ENCODE measurements at regions not wholly inside any gene's neighbourhood (a gene's known extent, or its start where the extent isn't known, plus 50 kb on each side); places are given as distances from the start of the nearest gene placed in this dataset.
"Not testable (repeated sequence)": the region's sequence is repeated elsewhere in the genome, so short reads cannot be mapped to it uniquely, and the experiment has no call there.

DNA sequence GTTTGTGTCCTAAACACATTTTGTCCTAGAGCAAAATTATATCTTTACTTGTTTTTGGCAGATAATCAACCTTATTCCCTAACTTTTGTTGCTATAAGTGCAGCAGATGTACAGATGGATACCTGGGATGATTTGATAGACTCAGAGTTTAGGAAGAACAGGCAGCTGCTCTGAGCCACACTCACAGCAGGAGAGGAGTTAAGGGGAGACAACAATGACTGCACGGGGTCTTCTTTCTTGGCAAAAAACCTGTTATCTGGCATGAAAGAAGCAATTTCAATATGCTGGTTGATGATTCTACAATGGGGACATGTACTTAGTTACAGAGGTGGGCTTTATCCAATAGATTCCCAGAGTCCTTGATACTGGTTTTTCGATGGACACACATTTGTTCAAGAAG lies 258.9 kb upstream of the PCDH9 start:
- no peak for DNase-seq

- no peak for DNase-seq
These were observed 251.3 kb upstream of the PCDH9 start for GRCh38 chr13:67481445-67481844.

DNA sequence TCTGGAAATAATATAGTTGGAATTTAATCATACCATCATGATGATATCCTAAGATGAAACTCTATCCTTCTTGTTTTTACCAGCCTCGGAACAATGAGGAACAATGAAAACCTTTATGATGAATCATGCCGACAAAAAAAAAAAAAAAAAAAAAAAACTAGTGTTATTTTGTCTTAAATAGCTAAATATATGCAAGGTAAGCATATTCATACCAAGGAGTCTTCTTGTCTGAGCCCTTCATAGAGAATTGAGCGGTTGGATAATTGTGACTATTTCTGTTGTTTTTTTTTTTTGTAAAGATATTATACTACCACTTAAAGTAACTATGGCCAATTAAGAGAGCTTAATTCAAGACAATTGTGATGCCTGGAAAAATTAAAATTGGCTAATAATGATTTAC lies 244.0 kb upstream of the PCDH9 start:
- DNase-seq, result no peak

- no peak for DNase-seq
These were observed 239.5 kb upstream of the PCDH9 start for GRCh38 chr13:67469623-67470022.

- no peak for DNase-seq
These were observed 236.4 kb upstream of the PCDH9 start for GRCh38 chr13:67466569-67466968.

DNA sequence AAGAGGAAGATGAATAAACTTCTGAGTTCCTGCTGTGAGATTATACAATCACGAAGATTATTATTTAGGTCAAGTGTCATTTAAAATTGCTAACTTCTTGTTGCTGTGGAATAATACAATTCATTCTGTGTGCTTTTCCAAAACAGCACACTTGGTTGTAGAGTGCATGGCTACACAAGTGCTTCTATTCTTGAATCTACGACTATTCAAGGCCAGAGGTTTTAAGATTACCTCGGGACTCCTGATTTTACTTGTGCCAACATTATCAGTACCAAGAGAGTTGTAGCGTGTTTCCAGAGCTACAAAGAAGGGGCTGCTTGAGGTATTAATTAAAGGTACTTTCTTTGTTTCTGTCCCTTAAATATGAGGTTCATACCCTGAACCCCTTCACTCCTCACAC lies 234.0 kb upstream of the PCDH9 start:
- DNase-seq, result no peak

DNA sequence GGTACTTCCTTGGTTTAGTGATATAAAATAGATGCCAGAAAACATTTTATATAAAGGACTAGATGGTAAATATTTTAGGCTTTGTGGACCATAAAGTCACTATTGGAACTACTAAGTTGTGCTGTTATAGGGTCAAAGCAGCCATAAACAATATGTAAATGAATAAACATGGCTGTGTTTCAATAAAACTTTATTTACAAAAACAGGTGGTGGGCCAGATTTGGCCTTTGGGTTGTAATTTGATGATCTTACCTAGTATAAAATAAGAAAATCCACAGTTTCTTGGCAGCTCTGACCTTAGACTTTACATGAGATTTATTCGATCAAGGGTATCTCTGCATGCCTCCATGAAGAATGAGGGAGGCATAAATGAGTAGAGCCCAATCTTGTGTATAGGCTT lies 232.0 kb upstream of the PCDH9 start:
- no peak for DNase-seq

GRCh38 chr13:67452526-67452925 lies 222.4 kb upstream of the PCDH9 start:
- not testable (repeated sequence) for DNase-seq

GRCh38 chr13:67445436-67445835 lies 215.3 kb upstream of the PCDH9 start:
- DNase-seq, result no peak

- no peak for DNase-seq
These were observed 213.8 kb upstream of the PCDH9 start for GRCh38 chr13:67443923-67444322.

GRCh38 chr13:67440236-67440975 lies 210.3 kb upstream of the PCDH9 start:
- no peak for DNase-seq

GRCh38 chr13:67439365-67439764 lies 209.2 kb upstream of the PCDH9 start:
- DNase-seq, result no peak

DNA sequence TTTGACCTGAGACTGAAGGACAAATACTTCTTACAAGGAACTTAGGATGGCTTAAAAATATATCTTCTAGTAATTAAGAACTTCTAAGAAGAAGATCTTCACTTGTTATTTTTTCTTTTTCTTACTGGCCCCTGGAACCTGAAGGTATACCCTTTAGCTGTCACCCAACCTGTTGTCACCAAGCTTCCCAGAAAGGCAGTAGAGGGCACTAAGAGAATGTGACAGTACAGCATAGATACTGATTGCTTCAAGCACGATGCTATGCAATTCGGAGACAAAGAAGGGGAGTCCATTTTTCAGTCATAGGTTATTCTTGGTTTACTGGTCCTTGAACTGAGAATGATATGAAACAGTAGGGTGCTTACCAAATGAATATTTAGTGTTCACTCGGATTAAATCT lies 208.3 kb upstream of the PCDH9 start:
- DNase-seq, result no peak

- no peak for DNase-seq
These were observed 207.1 kb upstream of the PCDH9 start for GRCh38 chr13:67437244-67437643.

DNA sequence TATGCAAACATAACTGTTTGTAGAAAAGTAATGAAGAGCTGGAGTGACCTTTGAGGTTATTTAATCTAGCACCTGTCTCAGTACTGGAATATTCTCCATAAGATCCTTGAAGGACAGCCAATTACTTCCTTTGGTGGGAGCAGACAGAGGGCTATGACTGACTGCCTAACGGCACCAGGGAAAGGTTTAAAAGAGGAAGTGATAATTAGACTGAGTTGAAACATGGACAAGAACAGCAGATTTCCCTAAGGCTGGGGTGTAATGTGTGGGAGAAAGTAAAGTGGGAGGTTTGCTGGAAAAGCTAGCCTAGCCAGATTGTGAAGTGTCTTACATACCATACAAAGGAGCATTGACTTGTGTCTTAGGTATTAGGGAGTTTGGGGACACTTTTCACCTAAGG lies 191.3 kb upstream of the PCDH9 start:
- no peak for DNase-seq

- no peak for DNase-seq
These were observed 186.2 kb upstream of the PCDH9 start for GRCh38 chr13:67416047-67416925.

DNA sequence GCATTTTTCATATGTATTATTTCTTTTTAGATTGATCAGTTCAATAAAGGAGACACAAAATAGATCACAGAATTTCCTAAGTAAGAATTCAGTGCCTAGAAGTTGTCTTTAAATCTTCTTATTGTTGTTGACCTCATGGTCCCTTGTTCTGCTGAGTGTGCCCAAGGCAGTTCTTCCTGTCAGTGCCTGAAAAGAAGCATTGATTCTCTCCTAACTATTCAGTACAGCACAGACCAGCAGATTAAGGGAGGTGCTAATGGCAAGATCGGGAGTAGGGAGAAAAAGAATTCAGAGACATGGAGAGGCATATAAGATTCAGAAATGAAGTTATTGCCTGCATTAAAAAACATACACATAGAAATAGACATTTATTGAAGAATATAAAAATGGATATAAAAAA lies 180.5 kb upstream of the PCDH9 start:
- no peak for DNase-seq

DNA sequence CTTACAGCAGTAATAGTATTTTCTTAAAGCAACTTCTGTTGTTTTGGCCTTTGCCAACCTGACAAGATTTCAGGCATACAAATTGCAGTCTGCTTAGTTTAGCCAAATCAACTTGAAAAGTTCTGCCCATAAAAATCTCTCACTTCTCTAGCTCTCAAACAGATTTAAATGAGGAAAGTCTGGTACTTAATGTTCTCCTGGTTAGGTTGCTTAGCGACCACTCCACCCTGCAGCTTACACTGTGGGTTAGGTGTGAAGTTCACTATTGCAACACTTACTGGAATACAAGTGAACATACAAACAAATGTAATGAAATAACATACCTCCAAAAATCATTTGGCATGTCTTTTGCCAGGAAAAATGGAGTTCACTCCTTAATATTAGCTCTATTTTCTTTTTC lies 178.7 kb upstream of the PCDH9 start:
- DNase-seq, result no peak

GRCh38 chr13:67402546-67402945 lies 172.4 kb upstream of the PCDH9 start:
- DNase-seq, result no peak

DNA sequence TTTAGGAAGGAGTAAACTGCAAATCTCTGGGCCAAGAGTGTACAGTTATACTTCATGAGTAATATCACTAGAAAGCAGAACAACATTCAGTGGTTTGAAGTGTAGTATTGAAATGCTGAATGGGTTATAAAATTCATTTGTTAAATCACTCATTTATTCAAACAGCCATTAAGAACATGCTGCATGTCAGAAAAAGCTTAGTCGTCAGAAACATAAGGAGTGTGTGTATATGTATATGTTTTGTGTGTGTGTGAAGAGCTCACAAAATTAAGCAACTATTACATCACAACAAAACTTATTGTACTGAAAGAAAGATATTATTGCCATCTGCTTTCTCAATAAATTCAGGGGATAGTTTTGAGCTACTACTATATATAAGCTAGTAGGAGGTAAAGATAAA lies 165.4 kb upstream of the PCDH9 start:
- DNase-seq, result no peak

DNA sequence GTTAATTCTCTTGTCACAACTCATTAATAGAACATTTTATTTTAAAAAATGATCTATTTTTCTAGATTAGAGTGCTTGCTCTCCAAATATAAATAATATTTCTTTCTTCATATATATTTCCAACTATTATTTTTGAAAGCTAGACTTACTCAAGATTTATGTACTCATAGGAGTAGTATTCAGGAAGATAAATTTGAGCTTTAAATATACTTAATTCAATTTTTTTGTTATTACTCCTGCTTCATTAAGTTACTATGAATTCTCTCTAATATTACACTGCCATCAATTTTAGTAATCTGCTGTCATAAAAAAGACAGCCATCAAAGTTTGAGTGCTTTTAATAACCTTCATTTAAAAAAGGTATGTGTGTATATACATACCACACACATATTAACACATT lies 161.9 kb upstream of the PCDH9 start:
- DNase-seq, result no peak

DNA sequence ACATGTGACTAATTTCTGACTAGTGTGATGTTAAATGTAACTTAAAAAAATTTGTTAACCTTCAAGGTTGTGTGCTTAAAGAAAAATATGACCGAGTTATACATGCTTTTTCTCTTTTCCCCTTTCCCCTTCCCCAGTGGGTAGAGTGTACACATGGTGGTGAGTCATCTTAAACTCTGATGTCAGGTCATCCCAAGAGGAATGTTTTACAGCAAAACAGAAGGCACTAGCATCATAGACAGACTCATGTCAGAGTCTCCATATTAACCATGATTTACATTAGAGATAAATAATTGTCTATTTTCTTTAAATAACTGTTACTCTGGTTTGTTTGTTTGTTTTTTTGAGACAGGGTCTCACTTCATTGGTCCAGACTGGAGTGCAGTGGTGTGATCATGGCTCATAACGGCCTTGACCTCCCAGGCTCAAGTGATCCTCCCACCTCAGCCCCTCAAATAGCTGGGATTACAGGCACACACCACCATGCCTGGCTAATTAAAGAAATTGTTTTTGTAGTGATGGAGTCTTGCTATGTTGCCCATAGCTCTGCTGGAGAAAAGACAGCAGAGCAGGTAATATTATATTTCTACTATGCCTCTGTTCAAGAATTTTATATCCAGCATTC lies 160.4 kb upstream of the PCDH9 start:
- DNase-seq, result no peak

DNA sequence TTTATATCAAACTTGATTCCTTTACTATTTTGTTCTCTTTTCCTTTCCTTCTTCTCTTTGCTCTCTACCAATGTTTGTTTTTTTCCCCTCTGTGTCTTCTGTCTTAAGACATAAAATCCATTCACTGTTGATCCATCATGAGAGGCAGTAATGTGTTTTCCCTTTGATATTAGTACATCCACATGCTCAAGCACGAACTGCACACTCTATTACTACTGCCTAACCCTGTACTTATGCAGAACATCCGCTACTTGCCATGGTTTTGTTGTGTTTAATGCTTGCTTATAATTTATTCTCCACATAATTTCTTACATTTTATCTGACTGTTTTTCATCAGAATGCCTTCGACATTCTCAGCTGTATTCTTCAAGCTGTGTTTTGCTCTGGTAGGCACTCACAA lies 159.0 kb upstream of the PCDH9 start:
- no peak for DNase-seq

Measured in CD4-positive, alpha-beta T cell treated with Interferon alpha-2 for 1 hour (primary cell).